Stimulated activated naive CD8-positive, alpha-beta T cell treated with anti-CD3 and anti-CD28 coated beads, Interleukin-15, Interleukin-2, amounts not matched to agents 100 U/mL and 50 U/mL, for 24 hours (primary cell): ENCODE measurements at regions not wholly inside any gene's neighbourhood (a gene's known extent, or its start where the extent isn't known, plus 50 kb on each side); places are given as distances from the start of the nearest gene placed in this dataset.

Experiments
- ATAC-seq: fragments of 150-1000 bp; cut with Tn5 transposase; one replicate; pipeline ENCODE4 v1.10.0; 2021
- DNase-seq: peaks from one replicate; pipeline ENCODE4 v3.0.0; 2021

DNA sequence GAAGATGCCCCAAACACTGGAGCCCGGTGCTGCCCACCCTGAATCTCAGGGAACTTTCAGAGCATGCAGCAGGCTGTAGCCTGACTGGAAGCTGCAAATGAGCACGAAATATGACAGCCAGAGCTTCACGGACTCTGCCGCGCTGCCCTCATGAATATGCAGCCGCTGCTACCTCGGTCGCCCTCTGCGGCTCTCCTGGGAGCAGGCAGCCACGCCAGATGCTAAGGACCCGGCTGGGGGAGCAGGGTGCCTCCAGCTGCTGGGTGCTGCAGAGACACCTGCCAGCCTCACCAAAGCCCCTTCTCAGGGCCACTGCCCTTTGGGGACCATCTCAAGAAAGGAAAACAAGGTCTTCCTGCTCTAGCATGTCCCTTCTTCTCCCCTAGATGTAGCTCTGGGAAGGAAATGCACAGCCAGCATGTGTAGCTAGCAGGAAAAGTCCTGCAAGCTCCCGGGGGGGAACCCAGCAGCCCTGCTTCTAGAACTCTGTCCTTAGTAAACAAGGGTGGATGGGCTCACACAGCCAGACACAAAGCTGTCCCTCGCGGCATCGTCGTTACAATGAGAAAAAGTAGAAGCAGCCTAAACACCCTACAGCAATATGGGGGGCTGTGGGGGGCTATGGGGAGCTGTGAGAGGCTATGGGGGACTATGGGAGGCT, 56.8 kb upstream of the OLFM1 start:
- no peak for ATAC-seq
- DNase-seq: no peak

DNA sequence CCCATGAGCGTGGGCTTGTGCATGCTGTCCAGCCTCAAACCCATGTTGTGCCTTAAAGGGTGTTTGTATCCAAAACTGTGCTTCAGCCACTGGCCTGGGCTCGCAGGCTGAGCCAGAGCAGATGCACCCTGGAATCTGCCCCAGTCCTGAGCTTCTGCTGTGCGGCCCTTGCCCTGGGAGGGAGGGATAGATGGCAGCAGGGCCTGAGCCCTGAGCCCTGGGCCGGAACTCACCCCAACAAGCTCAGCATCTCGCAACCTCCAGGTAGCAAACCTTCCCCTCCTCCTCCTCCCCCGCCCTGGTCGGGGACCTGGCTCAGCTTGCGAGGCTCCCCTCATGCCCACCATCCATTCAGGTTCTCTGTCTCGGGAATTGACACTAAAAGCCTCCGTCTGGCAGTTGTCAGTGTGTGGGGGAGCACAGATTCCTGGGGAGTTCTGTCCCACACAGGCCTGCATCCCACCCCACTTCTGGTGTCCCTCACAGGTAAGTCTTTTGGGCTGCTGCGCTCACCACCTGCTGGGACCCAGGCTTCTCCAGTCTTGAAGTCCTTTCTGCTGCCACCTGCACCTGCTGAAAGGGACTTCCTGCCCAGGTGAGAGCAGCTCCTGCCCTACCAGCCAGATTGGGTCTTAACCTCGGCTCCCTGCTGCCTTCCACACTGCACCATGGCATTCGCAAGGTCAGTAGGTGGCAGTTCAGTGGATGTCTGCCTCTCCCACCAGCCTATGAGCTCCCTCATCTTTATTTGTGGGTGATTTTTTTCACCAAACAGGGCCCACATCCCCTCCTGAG, 55.2 kb upstream of the OLFM1 start:
- DNase-seq (no peak), ATAC-seq (no peak)

GRCh38 chr9:135032868-135033460, 54.5 kb upstream of the OLFM1 start:
- no peak for DNase-seq
- ATAC-seq: no peak

DNA sequence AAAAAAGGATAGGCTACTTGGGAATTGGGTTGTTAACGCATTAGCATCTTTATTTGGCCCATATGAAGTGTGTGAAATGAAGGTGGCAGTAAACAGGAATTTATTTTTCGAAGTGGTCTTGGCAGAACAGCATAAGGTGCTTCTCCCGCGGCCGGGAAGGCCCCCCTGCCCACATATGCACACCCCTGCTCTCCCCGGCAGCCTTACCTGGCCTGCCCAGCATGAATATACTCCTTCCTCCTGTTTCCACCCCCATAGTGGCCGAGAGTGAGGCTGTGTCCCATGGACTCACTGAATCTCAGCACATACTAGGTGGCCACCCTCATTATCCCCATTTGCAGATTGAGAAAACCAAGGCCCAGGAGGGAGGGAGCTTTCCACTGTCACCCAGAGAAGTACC, 54.0 kb upstream of the OLFM1 start:
- no peak for ATAC-seq
- DNase-seq: no peak

GRCh38 chr9:135034106-135034505, 53.4 kb upstream of the OLFM1 start:
- ATAC-seq: no peak
- no peak for DNase-seq

GRCh38 chr9:135035781-135036760, 51.4 kb upstream of the OLFM1 start:
- DNase-seq (no peak), ATAC-seq (no peak)

- ATAC-seq (no peak), DNase-seq (no peak)
Measured at GRCh38 chr9:135036861-135037465, 50.5 kb upstream of the OLFM1 start.

DNA sequence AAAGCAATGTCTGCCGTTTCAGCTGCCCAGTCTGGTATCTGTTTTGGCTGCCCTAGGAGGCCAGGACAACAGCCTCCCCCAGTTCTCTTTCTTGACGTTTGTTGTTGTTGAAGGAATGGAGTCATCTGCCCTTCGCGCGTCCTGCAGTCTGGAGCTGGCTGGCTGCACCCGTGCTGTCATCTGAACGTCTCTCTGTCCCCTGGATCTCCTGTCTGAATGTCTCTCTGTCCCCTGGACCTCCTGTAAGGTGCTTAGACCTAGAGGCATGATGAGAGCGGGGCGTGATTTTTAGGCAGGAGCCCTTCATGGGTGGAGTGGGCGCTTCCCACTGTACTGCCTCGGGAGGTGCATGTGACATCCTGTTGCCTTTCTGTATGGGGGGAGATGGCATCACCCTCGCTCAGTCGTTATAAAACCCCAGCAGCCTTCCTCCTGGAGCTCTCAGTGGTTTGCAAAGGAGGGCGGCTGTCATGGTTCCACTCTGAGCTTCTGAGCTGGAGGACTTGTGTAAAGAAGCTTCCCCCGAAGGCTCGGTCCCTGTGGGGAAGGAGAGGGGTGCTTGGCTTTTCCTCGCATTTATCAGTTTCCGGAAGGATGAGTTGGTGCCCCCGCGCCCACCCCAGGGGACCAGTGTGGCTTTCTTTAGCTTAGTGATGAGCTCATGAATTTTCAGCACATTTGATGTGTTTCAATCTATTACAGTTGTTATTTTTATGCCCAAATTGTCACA, 49.8 kb upstream of the OLFM1 start:
- DNase-seq (no peak), ATAC-seq (no peak)
